HG02840 (cell line): ENCODE measurements at regions not wholly inside any gene's neighbourhood (a gene's known extent, or its start where the extent isn't known, plus 50 kb on each side); places are given as distances from the start of the nearest gene placed in this dataset.
"Not testable (repeated sequence)": the region's sequence is repeated elsewhere in the genome, so short reads cannot be mapped to it uniquely, and the experiment has no call there.

ENCODE experiments used
- ATAC-seq: cut with Tn5 transposase; IDR thresholded peaks from one replicate; pipeline ENCODE4 v1.9.1; 2021; ENCODE audit warnings: mild to moderate bottlenecking, moderate library complexity, moderate number of reproducible peaks; ENCODE audit not compliant: unreplicated experiment, low FRiP score

GRCh38 chr3:87898971-87899370, 159.8 kb downstream of the CGGBP1 start:
- no peak for ATAC-seq

GRCh38 chr3:87895983-87896382, 162.8 kb downstream of the CGGBP1 start:
- ATAC-seq: no peak

- no peak for ATAC-seq
Observed at GRCh38 chr3:87873136-87873535, 185.7 kb downstream of the CGGBP1 start.

- ATAC-seq: no peak
Observed at GRCh38 chr3:87867001-87867400, 191.8 kb downstream of the CGGBP1 start.

- no peak for ATAC-seq
Observed at GRCh38 chr3:87856126-87856525, 202.7 kb downstream of the CGGBP1 start.

GRCh38 chr3:87855616-87856015, 203.2 kb downstream of the CGGBP1 start:
- ATAC-seq: no peak

- no peak for ATAC-seq
Observed at GRCh38 chr3:87855211-87855610, 203.6 kb downstream of the CGGBP1 start.

- no peak for ATAC-seq
Observed at GRCh38 chr3:87848003-87848402, 210.8 kb downstream of the CGGBP1 start.

GRCh38 chr3:87837076-87837475, 221.7 kb downstream of the CGGBP1 start:
- ATAC-seq: no peak

GRCh38 chr3:87836026-87836425, 222.8 kb downstream of the CGGBP1 start:
- ATAC-seq: no peak

- no peak for ATAC-seq
Observed at GRCh38 chr3:87835236-87835635, 223.6 kb downstream of the CGGBP1 start.

GRCh38 chr3:87834327-87834726, 224.5 kb downstream of the CGGBP1 start:
- ATAC-seq: no peak

- no peak for ATAC-seq
Observed at GRCh38 chr3:87833039-87833377, 225.8 kb downstream of the CGGBP1 start.

GRCh38 chr3:87828046-87828445, 230.8 kb downstream of the CGGBP1 start:
- no peak for ATAC-seq

- ATAC-seq: no peak
Observed at GRCh38 chr3:87822563-87822962, 236.2 kb downstream of the CGGBP1 start.

- not testable (repeated sequence) for ATAC-seq
Observed at GRCh38 chr3:87813503-87813902, 245.3 kb downstream of the CGGBP1 start.

- ATAC-seq: no peak
Observed at GRCh38 chr3:87811953-87812352, 246.9 kb downstream of the CGGBP1 start.

GRCh38 chr3:87810452-87811016, 248.3 kb downstream of the CGGBP1 start:
- ATAC-seq: no peak

GRCh38 chr3:87805670-87806069, 253.1 kb downstream of the CGGBP1 start:
- ATAC-seq: peak; percentile 67

GRCh38 chr3:87801409-87801808, 257.4 kb downstream of the CGGBP1 start:
- no peak for ATAC-seq

GRCh38 chr3:87800516-87800915, 258.3 kb downstream of the CGGBP1 start:
- no peak for ATAC-seq

- ATAC-seq: no peak
Observed at GRCh38 chr3:87798567-87798947, 260.2 kb downstream of the CGGBP1 start.
